NCI-H524 treated with DMSO at 0.1 percent for 48 hours (cell line): ENCODE measurements at regions not wholly inside any gene's neighbourhood (a gene's known extent, or its start where the extent isn't known, plus 50 kb on each side); places are given as distances from the start of the nearest gene placed in this dataset.
"Not testable (repeated sequence)": the region's sequence is repeated elsewhere in the genome, so short reads cannot be mapped to it uniquely, and the experiment has no call there.

Source experiments
- DNase-seq: peaks from one replicate; lab custom pipeline; 2025; lab: John Stamatoyannopoulos, UW

DNA sequence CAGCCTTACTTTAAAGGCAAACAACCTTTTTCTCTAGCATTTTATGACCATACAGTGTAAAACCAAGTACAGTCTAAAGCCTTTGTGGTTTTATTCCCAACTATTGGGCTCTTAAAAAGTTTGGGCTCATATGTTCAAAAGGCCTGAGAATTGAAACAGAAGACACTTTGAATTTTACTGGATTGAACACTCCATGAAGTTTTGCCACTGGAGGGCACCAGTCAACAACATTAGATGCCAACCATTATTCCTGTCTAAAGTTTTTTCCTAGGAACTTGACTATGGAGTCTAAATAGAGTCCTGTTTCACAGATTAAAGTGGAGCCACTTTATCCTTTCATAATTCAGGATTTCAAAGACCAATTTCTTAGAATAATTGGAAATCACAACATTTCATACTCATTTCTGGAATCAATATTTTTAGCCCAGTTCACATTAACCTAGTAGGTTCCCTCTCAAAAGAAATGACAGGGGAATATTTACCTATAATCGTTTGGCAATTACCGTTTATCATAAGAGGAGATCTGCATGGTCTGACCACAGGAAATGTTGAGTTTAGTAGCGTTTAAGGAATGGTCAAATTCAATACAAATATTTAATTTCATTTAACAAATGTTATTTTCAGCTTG, 244.1 kb upstream of the PDZRN3 start:
- no peak for DNase-seq

DNA sequence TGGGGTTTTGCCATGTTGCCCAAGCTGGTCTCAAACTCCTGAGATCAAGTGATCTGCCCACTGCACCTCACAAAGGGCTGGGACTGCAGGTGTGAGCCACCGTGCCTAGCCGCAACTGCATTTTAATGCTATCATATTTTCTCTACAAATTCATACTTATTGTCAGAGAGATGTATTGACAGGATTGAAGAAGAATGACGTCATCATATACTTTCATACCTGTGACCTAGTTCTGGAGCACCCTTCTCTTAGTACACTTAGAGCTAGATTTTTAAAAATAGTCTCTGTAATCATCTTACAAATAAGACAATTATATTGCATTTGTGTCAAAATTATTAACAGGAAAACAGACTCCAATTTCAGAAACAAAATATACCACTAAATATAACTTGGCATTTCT, 242.8 kb upstream of the PDZRN3 start:
- DNase-seq, result no peak

DNA sequence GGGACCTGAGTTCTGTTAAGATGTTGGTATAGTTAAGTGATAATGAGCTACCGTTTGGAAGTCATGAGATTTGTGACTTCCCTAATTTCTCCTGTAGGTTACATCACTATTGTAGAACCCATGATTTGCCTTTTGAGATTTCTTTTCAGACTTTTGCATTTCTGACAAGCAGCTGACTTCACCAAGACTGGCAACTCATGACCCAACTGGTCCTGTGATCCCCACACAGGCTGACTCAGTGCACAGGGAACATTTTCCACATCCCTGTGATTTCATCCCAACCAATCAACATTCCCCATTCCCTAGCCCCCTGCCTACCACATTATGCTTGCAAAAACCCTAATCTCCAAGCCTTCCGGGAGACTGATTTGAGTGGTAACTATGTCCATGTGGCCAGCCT, 242.1 kb upstream of the PDZRN3 start:
- no peak for DNase-seq

DNA sequence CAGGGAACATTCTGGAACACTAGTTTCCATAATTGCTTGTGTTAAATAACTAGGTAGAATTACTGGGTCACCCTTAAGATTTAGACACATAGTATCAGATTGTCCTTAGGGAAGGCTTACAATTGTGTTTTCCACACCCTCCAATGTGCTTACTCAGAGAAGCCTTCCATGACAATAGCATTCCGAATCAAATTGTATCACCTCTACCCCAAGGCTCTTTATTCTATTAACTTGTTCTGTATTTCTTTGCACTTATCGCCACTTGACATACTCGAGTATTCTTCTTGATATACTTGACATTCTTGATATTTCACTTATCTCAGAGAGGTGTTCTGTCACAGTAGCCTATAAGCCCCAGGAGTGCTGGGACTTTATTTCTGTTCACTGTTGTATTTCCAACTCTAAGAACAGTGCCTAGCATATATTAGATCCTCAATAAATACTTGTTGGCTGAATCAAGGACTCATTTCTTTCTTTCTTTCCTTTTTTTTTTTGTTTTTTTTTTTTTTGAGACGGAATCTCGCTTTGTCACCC, 238.9 kb upstream of the PDZRN3 start:
- no peak for DNase-seq

DNA sequence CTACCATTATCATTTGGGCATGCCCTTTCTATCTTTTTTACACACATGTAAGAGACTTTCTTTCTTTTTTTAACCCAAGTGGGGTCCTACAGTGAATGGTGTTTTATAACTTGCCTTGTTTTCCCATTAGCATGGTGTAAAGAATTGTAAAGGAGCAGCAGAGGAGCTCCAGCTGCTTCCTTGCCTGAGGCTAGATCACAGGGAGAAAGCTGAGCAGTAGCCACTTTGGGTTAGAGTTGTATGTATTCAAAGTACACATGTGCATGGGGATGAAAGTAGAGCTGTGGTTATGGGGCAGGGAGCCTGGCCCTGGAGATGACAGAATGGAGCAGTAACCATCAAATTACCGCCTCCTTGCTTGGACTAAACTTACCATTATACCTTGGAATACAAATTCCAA, 231.1 kb upstream of the PDZRN3 start:
- DNase-seq, result no peak

DNA sequence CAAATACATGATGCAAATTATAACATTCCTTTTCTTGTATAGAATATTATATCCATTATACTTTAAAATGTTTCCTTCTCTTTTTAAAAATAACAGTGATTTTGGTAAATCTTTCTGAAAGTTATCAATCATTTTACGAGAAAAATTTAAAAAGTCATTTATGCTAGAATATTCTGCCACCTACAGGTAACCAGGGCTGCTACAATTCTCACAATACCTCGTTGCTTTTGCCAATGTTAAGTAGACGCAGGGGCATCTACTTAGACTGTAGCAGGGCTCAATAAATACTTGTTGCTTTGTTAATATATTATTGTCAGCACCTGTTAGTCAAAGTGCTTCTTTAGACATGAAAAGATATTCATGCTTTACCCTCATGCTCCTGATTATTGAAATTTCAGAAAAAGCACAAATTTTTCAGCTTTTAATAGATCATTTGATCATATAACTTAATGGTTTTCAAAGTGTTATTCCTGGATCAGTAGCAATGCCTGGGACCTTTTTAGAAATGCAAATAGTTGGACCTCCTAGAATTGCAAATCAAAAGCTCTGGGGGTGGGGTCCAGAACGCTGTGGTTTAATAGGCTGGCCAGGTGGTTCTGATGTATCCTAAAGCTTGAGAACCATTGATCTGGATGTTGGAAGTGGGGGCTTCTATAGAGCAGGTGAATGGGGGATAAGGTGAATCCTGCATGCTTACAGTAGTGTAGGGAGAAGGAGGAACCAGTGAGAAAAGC, 223.6 kb upstream of the PDZRN3 start:
- peak; percentile 6 for DNase-seq

DNA sequence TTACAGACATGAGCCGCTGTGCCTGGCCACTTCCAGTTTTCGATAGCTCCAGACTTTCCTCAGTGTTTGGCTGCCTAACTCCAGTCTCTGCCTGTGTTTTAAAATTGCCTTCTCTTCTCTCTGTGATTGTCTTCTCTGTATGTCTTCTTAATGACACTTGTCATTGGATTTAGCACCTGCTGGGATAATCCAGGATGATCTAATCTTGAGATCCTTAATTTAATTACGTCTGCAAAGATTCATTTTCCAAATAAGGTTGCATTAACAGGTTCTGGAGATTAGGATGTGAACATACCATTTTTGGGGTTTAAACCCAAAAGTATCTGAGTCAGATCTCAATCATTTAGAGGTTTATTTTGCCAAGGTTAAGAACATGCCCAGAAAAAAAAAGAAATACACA, 222.2 kb upstream of the PDZRN3 start:
- DNase-seq, result peak; percentile 51

DNA sequence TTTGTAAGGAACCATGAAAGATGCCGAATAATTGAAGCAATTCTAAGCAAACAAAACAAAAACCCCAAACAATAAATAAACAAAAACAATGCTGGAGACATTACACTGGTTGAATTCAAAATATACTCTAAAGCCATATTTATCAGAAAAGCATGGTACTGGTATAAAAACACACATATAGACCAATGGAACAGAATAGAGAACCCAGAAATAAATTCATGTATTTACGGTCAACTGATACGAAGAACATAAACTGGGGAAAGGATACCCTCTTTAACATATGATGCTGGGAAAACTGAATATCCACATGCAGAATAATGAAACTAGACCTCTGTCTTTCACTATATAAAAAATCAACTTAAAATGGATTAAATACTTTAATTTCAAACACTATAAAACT, 214.3 kb upstream of the PDZRN3 start:
- no peak for DNase-seq

DNA sequence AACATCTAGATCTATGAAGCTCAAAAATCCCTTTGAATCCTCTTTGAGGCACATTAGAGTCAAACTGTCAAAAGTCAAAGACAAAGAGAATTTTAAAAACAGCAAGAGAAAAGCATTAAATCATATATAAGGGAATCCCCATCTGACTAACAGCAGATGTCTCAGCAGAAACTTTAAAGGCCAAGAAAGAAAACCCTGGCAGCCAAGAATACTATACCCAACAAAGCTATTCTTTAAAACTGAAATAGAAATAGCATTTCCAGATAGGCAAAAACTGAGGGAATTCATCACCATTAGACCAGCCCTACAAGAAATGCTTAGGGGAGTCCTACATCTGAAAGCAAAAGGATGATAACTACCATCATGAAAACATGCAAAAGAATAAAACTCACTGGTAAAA, 211.2 kb upstream of the PDZRN3 start:
- DNase-seq, result no peak

DNA sequence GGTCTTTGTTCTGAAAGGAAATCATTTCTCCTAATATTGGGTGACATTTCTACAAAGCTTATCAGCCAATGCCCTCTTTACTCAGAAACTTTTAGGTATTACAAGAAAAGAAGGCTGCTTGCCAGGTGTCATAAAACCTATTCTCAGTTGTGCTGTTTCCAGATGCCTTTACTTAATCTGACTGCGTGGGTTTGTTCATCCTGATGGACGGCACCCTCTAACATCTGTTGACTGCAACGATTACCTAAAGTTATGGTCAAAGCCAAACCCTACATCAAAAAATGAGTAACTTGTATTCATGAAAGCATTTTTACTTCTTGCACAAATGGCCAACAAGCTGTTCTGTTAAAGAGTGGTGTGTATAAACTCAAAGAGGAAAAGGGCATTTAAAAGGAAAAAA, 207.7 kb upstream of the PDZRN3 start:
- no peak for DNase-seq

DNA sequence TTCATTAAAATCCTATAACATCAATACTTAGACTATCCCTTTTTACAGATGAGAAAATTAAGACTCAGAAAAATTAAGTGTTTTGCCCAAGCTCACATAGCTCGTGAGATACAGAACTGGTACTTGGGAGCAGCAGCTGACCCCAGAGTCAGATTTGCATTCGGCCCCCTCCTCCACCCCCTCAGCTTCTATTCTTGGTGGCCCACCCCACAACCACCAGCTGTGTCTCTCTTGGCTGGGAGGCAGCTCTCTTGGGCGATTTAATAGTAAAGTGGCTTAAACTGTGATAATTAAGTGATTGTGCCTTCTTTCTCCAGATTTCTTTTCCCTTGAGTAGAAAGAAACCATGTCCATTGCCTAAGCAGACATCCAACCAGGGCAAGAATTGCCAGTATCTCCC, 203.6 kb upstream of the PDZRN3 start:
- DNase-seq, result no peak

DNA sequence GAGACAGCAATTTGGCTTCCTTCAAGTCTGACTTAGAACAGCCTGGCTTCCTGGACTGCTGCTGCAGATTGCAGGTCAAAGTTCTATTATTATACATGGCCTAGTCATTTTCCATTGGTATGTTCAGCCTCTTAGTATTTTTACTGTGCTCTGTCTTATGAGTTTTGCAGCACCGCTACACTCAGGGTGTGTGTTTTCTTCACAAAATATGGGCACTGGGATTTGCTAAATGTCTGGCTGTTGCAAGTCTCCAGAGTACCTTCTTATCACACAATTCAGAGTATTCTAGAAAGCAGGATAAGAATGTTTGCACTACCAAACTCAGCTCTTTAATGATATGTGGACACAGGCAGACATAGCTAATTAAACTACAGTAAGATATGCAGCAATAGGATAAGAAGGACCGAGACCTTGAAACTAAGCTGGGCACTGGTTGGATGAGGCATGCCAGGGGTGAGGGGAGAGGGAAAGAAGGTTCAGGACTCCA, 203.0 kb upstream of the PDZRN3 start:
- DNase-seq, result no peak

DNA sequence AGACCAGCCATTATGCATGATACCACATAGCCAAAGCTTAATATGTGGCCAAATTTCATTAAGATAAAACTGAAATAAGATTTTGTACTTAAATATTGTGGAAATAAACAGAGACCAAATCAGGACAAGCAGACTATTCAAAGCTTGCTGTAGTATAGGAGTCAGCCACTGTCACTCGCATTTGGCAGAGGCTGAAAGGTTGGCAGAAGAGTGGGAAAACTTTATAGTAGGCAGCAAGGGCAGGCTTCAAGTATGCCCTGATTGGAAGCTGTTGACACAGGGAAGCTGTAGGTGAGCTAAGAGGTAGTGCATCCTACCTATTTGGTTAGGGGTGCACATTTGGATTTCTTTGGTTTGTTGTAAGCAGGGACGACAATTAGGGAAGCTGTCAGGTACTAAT, 202.5 kb upstream of the PDZRN3 start:
- DNase-seq, result no peak

DNA sequence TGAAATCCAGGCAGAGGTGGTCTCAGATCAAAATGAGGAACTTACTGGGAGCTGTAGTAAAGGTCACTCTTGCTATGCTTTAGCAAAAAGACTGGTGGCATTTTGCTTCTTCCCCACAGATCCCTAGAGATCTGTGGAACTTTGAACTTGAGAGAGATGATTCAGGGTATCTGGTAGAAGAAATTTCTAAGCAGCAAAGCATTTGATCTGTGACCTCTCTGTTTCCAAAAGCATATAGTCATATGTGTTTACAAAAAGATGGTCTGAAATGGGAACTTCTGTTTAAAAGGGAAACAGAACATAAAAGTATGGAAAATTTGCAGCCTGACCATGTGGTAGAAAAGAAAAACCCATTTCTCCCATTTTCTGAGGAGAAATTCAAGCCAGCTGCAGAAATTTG, 196.2 kb upstream of the PDZRN3 start:
- DNase-seq, result not testable (repeated sequence)

DNA sequence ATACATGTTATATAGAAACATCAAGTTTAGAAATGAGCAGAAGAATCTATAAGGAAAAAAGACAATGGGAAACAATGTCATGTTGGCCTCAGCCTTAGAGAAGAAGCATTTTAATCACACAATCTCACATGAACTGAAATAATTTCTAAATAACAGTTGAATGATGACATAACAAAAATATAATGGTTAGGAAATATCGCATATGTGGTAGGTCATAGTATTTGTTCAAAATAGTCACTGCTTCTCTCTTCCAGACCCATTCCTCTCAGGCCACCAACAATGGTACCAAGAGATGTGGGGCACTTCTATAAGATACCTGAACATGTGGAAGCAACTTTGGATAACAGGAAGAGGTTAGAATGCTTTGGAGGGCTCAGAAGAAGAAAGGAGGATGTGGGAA, 195.7 kb upstream of the PDZRN3 start:
- no peak for DNase-seq

DNA sequence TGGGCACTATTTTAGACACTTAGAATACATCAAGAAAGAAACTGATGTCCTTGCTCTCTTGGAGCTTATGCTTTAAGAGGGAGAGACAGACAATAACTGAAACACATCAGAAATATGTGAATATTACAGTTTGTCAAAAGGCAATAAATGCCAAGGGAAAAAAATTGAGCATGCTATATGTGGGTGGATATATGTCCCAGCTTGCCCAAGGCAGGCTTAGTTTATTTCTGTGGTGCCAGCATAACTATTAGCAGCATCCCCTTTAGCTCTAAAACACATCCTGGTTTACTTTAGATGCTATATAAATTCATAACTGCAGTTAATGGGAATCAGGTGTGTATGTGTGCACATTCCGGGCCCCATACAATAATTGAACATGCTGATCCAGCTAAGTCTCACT, 191.2 kb upstream of the PDZRN3 start:
- DNase-seq, result no peak

DNA sequence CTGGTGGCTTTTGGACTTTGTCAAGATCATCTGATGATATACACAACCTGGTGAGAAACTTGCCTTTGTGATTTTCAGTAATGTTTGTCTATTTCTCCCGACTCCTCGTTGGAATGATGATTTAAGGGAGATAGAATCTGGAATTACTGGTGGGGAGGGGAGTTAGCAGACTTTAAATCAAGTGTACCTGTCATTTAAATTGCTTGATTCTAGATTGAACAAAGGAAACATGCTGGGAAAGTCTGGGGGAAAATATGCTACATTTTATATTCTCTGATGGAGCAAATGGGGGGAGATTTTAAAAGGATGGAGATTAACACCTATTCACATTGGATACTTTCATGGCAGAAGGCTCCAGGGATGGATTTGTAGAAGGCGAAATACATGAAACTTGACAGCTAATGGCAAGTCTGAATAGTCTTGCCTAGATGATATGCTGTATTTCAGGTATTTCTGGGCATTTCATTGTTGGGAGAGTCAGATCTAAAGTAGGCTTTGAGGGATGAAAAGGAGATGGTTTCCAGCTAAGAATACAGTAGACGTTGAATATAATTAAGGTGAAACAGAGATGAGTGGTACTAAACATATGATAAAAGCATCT, 189.1 kb upstream of the PDZRN3 start:
- no peak for DNase-seq

DNA sequence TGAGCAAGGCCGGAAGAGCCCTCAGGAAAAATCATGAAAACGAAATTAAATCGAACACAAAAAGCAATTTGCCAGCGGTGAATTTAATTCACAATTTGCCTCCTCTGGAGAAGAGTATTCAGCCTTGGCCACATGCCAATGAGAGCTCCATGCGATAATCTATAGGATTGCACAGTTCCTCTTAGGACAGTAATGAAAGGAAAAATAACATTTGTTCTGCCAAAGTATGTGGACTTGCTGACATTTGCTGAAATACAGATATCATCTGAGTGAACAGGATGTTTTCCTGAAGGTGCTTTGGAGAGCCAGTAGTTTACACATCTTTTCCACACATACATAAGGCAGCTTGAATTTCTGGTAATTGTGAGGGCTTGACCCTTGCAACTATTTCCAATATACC, 188.6 kb upstream of the PDZRN3 start:
- no peak for DNase-seq

DNA sequence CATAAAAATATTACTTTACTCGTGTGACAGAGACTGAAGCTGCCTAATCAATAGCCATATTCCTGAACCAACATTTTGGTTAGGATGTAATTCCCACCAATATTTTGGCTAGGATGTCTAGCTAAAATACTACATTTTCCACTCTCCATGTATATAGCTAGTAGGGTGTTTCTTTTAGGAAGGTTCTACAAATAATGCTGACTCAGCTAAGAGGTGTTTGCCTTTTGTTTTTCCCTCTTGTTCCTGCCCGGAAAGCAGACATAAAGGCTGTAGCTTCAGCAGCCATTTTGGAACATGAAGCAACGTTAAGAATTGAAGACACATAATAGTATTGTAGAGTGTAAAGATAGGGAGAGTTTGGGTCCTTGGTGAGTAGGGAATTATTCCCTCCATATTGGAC, 187.3 kb upstream of the PDZRN3 start:
- DNase-seq, result no peak

DNA sequence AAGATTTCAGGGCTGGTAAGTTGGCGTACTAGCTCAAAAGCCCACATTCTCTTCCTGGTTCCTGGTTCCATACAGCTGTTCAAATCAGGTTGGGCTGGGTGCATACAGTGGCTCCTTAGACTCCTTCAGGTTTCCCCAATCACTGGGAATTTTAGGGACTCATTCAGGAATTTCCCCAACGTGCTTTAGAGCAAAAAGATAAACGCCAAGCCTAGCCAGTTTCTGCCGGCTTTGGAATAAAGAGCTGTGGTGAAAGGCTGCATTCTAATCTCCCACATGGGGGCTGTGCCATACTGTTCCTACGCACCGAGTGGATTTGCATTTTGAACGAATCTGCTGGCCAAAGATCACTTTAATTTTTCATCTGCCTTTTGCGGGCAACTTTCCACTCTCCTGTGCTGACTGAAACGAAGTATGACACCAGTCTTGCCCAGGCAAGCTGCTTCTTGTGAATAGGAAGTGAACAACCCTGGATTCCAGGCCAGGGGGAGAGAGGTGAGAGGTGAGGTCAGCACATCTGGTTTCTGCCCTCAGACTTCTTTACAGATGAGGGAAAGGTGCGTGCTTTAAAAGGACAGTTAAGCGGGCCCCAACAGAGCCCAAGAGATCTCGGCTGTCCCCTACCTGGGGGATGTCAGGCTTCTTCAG, 184.2 kb upstream of the PDZRN3 start:
- no peak for DNase-seq

DNA sequence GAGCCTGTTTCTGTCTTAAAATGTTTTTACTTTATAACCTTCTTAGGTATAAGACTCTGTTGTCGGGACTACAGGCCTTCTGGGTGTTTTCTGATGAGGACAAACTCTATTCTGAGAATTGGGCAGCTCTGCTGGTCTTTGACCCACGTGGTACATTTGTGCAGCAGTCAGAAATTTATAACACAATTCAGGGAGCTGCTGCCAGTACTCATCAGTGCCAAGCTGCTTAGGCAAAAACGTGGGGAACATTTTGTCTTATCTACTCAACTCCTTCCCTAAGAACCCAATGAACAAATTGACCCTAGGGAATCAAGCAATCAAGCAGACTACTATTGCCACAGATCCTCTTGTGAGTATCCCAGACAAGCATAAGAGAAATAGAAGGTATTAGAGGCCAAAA, 180.7 kb upstream of the PDZRN3 start:
- no peak for DNase-seq

DNA sequence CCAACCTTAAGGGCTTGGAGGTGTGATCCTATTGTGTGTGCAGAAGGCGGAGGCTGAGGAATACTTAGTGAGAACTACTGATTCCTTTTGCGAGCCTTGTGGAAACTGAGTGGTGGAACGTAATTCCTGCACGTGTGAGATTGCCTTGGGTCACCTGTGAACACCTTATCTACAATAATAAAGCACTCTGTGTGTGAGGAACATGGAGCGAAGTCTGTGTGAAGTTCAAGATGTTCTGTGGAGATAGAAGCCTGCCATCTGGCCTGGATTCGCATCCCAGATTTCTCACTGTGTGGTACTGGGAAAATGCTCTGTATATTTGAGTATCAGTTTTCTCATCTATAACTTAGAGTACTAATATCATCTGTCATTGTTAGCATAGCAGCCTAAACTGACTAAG, 179.5 kb upstream of the PDZRN3 start:
- DNase-seq, result peak; percentile 16

DNA sequence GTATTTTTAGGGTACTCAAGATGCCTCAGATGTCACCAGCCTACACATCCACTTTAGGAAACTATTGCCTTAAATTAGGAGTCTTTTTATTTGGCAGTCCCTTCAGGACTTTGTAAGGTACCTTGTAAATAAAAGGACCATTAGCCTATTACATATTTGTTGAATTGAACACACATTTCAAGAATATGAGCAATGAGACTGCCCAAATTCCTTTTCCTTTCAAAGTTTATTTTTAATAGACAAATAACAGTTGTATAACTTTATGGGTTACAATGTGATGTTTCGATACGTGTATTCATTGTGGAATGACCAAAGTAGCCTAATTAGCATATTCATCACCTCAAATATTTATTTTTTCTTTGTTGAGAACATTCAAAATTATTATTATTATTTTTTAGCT, 176.7 kb upstream of the PDZRN3 start:
- no peak for DNase-seq
